Activated naive CD8-positive, alpha-beta T cell treated with anti-CD3 and anti-CD28 coated beads for 36 hours (primary cell): ENCODE measurements at regions not wholly inside any gene's neighbourhood (a gene's known extent, or its start where the extent isn't known, plus 50 kb on each side); places are given as distances from the start of the nearest gene placed in this dataset.

Experiments
- DNase-seq: peaks from one replicate; pipeline ENCODE4 v3.0.0; 2021
- H3K27ac Mint-ChIP-seq: one replicate; pipeline ENCODE4 v1.8.0; 2022; ENCODE audit warnings: mild to moderate bottlenecking, moderate library complexity, mixed read lengths
- H3K27me3 Mint-ChIP-seq: one replicate; pipeline ENCODE4 v1.8.0; 2022; ENCODE audit warnings: mild to moderate bottlenecking, mixed read lengths
- H3K36me3 Mint-ChIP-seq: one replicate; pipeline ENCODE4 v1.8.0; 2021; ENCODE audit warnings: mild to moderate bottlenecking, mixed read lengths
- H3K4me1 Mint-ChIP-seq: one replicate; pipeline ENCODE4 v1.8.0; 2021; ENCODE audit warnings: mixed read lengths
- H3K4me3 Mint-ChIP-seq: one replicate; pipeline ENCODE4 v1.8.0; 2022; ENCODE audit warnings: mild to moderate bottlenecking, moderate library complexity, mixed read lengths
- H3K9me3 Mint-ChIP-seq: one replicate; pipeline ENCODE4 v1.8.0; 2022; ENCODE audit warnings: mixed read lengths

- Mint-ChIP-seq H3K4me1 (no peaks in the 10 kb centered on the region), H3K27me3 (no peaks in the 10 kb centered on the region), H3K36me3 (no peaks in the 10 kb centered on the region)
These were observed 167.8 kb upstream of the APCDD1 start for GRCh38 chr18:10286580-10287150.

GRCh38 chr18:10289251-10289650 is 165.2 kb upstream of the APCDD1 start:
- Mint-ChIP-seq H3K27ac (no peak overlapping the region), H3K27me3 (no peaks in the 10 kb centered on the region), H3K9me3 (peaks cover 10% of the 10 kb centered on the region), H3K4me3 (no peak overlapping the region), H3K36me3 (no peaks in the 10 kb centered on the region), H3K4me1 (no peaks in the 10 kb centered on the region)
- DNase-seq = no peak

More at GRCh38 chr18:10286580-10287150, 167.8 kb upstream of the APCDD1 start:
- Mint-ChIP-seq H3K27ac (no peak overlapping the region), H3K4me3 (no peak overlapping the region), H3K9me3 (peaks cover 10% of the 10 kb centered on the region)
- DNase-seq = no peak

DNA sequence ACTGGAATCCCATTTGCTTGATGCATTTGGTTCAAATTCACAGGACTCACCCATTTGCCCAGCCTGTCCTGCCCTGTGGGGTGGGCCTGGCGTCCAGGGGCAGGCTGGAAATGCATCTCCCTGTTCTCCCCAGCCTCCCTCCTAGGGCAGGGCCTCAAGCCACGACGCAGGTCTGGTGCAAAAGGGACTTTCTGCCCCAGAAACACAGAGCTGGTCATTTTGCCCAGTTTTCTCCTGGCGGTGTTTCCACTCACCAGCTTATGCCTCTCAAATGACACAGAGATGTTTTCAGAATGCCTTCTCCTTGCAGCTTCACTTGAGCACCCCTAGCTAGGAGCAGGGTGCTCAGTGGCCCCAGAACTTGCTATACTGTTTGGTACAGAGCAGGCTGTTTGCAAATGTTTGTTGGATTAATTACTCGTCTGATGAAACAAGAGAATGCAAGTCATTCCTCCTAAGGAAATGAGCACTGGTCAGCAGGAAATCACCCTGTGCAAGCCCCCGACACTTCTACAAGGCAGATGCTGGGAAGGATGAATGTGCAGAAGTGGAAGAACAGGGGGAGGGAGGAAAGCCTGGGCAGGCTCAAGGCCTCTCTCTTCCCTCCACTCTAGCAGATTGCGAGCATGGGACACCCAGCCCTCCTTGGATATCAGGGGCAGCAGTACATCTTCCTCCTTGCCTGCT is 164.3 kb upstream of the APCDD1 start:
- Mint-ChIP-seq H3K9me3 (peaks cover 10% of the 10 kb centered on the region), H3K4me3 (no peak overlapping the region), H3K27ac (no peak overlapping the region), H3K4me1 (no peaks in the 10 kb centered on the region), H3K36me3 (no peaks in the 10 kb centered on the region), H3K27me3 (no peaks in the 10 kb centered on the region)
- DNase-seq = no peak

GRCh38 chr18:10290638-10291235 is 163.7 kb upstream of the APCDD1 start:
- H3K27ac Mint-ChIP-seq = no peak overlapping the region
- H3K4me3 Mint-ChIP-seq = no peak overlapping the region
- no peak for DNase-seq
- H3K27me3 Mint-ChIP-seq = no peaks in the 10 kb centered on the region
- H3K36me3 Mint-ChIP-seq = no peaks in the 10 kb centered on the region
- peaks cover 10% of the 10 kb centered on the region for H3K9me3 Mint-ChIP-seq
- H3K4me1 Mint-ChIP-seq = no peaks in the 10 kb centered on the region

DNA sequence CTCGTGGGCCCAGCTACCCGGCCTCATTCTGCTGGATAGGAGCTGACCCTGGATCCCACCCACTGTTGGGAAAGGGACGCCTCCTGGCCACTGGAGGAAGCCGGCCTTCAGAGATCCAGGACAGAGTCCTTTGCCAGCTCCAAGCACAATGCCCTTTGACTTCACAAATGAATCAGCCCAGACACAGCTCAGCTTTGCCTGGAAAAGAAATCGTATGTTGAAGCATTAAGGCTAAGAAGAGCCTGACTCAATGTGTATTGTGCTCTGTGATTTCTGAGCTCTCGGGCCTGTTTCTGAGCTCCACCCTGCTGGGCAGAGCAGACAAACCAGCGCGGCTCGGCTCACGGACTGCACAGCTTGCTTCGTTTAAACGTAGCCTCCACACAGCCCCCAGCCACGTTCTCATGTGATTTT is 162.9 kb upstream of the APCDD1 start:
- no peaks in the 10 kb centered on the region for H3K4me1 Mint-ChIP-seq
- peaks cover 10% of the 10 kb centered on the region for H3K9me3 Mint-ChIP-seq
- H3K36me3 Mint-ChIP-seq = no peaks in the 10 kb centered on the region
- H3K27ac Mint-ChIP-seq = no peak overlapping the region
- H3K4me3 Mint-ChIP-seq = no peak overlapping the region
- no peak for DNase-seq
- H3K27me3 Mint-ChIP-seq = no peaks in the 10 kb centered on the region

GRCh38 chr18:10293966-10294365 is 160.5 kb upstream of the APCDD1 start:
- Mint-ChIP-seq H3K4me1 (no peaks in the 10 kb centered on the region), H3K27me3 (no peaks in the 10 kb centered on the region), H3K27ac (no peak overlapping the region), H3K4me3 (no peak overlapping the region), H3K36me3 (no peaks in the 10 kb centered on the region), H3K9me3 (peaks cover 3% of the 10 kb centered on the region)
- no peak for DNase-seq

DNA sequence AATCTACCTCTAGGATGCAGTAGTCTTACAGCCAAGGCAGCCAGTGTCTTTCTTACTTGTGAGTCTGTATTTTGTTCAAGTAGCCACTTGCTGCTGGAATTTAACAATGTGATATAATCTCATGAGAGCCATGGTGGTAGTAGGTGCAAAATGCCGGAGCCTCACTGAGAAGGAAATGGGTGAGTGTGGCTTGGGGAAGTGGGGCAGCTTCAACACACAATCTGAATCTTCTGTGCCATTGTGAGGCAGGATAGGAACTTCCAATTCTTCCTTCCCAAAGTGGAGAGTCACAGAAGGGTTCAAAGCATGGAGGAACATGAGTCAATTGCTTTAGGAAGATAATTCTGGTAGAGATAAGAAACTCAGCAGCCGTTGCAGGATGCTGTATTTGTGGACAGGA is 158.7 kb upstream of the APCDD1 start:
- Mint-ChIP-seq H3K4me1 (no peaks in the 10 kb centered on the region), H3K27me3 (no peaks in the 10 kb centered on the region), H3K9me3 (no peaks in the 10 kb centered on the region), H3K4me3 (no peak overlapping the region), H3K27ac (no peak overlapping the region), H3K36me3 (no peaks in the 10 kb centered on the region)
- DNase-seq = no peak

GRCh38 chr18:10296491-10296890 is 157.9 kb upstream of the APCDD1 start:
- no peaks in the 10 kb centered on the region for H3K4me1 Mint-ChIP-seq
- H3K27ac Mint-ChIP-seq = no peak overlapping the region
- H3K4me3 Mint-ChIP-seq = no peak overlapping the region
- H3K36me3 Mint-ChIP-seq = no peaks in the 10 kb centered on the region
- no peaks in the 10 kb centered on the region for H3K27me3 Mint-ChIP-seq
- DNase-seq = no peak
- H3K9me3 Mint-ChIP-seq = no peaks in the 10 kb centered on the region

GRCh38 chr18:10297086-10297485 is 157.3 kb upstream of the APCDD1 start:
- Mint-ChIP-seq H3K36me3 (no peaks in the 10 kb centered on the region), H3K27me3 (no peaks in the 10 kb centered on the region), H3K4me3 (no peak overlapping the region), H3K9me3 (no peaks in the 10 kb centered on the region), H3K4me1 (no peaks in the 10 kb centered on the region), H3K27ac (no peak overlapping the region)
- no peak for DNase-seq

GRCh38 chr18:10298346-10298745 is 156.1 kb upstream of the APCDD1 start:
- no peak for DNase-seq
- Mint-ChIP-seq H3K4me1 (no peaks in the 10 kb centered on the region), H3K27ac (no peak overlapping the region)

GRCh38 chr18:10299643-10300042 is 154.8 kb upstream of the APCDD1 start:
- no peak for DNase-seq
- no peaks in the 10 kb centered on the region for H3K9me3 Mint-ChIP-seq
- H3K4me1 Mint-ChIP-seq = no peaks in the 10 kb centered on the region
- H3K36me3 Mint-ChIP-seq = no peaks in the 10 kb centered on the region
- no peak overlapping the region for H3K4me3 Mint-ChIP-seq
- H3K27me3 Mint-ChIP-seq = no peaks in the 10 kb centered on the region
- H3K27ac Mint-ChIP-seq = no peak overlapping the region

More at GRCh38 chr18:10298346-10298745, 156.1 kb upstream of the APCDD1 start:
- no peaks in the 10 kb centered on the region for H3K36me3 Mint-ChIP-seq
- H3K27me3 Mint-ChIP-seq = no peaks in the 10 kb centered on the region
- H3K9me3 Mint-ChIP-seq = no peaks in the 10 kb centered on the region
- no peak overlapping the region for H3K4me3 Mint-ChIP-seq

- DNase-seq = no peak
- Mint-ChIP-seq H3K27me3 (no peaks in the 10 kb centered on the region), H3K4me3 (no peak overlapping the region), H3K36me3 (no peaks in the 10 kb centered on the region), H3K9me3 (no peaks in the 10 kb centered on the region), H3K27ac (no peak overlapping the region), H3K4me1 (no peaks in the 10 kb centered on the region)
These were observed 153.7 kb upstream of the APCDD1 start for GRCh38 chr18:10300739-10301138.

- no peaks in the 10 kb centered on the region for H3K36me3 Mint-ChIP-seq
- DNase-seq = no peak
- no peak overlapping the region for H3K4me3 Mint-ChIP-seq
- no peaks in the 10 kb centered on the region for H3K4me1 Mint-ChIP-seq
- no peak overlapping the region for H3K27ac Mint-ChIP-seq
- no peaks in the 10 kb centered on the region for H3K9me3 Mint-ChIP-seq
- H3K27me3 Mint-ChIP-seq = no peaks in the 10 kb centered on the region
These were observed 152.5 kb upstream of the APCDD1 start for GRCh38 chr18:10301831-10302483.

- Mint-ChIP-seq H3K27me3 (no peaks in the 10 kb centered on the region), H3K36me3 (no peaks in the 10 kb centered on the region), H3K9me3 (no peaks in the 10 kb centered on the region), H3K27ac (no peak overlapping the region), H3K4me3 (no peak overlapping the region), H3K4me1 (no peaks in the 10 kb centered on the region)
- DNase-seq = no peak
These were observed 151.3 kb upstream of the APCDD1 start for GRCh38 chr18:10303171-10303570.

DNA sequence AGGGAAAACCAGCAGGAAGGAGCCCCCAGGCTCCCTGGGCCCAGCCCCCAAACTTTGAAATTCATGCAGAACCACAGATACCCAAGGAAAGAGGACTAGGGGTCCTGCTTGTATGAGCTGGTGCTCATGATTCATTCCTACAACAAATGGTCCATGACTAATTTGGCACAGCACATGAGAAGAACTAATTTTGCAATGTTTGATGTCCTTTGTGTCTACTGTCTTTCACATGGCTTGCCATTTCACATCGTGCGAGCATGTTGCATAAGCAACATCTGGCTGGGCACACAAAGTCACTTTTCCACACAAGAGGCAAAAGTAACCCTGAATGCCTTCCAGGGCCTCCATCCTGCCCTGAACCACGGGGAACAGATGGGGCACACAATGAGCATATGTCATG is 149.6 kb upstream of the APCDD1 start:
- Mint-ChIP-seq H3K4me3 (no peak overlapping the region), H3K36me3 (no peaks in the 10 kb centered on the region), H3K27me3 (no peaks in the 10 kb centered on the region), H3K4me1 (no peaks in the 10 kb centered on the region), H3K9me3 (no peaks in the 10 kb centered on the region), H3K27ac (no peak overlapping the region)
- no peak for DNase-seq
